Keratinocyte (primary cell): ENCODE measurements at regions not wholly inside any gene's neighbourhood (a gene's known extent, or its start where the extent isn't known, plus 50 kb on each side); places are given as distances from the start of the nearest gene placed in this dataset.

Source experiments
- CTCF ChIP-seq, 3 experiments: IDR thresholded peaks in 1 of 3; conservative IDR thresholded peaks in 1 of 3; optimal IDR thresholded peaks in 1 of 3; 2 replicates in 2 of 3; 3 replicates in 1 of 3; pipeline versions ENCODE3 to v1.5.1; 2011; ENCODE audit warnings: low read length in 3 of 3, mild to moderate bottlenecking in 3 of 3, moderate library complexity in 2 of 3, control low read depth in 1 of 3, inconsistent platforms in 1 of 3; ENCODE audit not compliant: insufficient read depth in 2 of 3; ENCODE audit errors: extremely low read depth in 1 of 3
- EZH2 ChIP-seq: IDR thresholded peaks from one replicate; pipeline ENCODE4 v1.6.1; 2012; ENCODE audit warnings: inconsistent platforms, mild to moderate bottlenecking, low read length, moderate library complexity

GRCh38 chr9:102135768-102136167 lies 397.3 kb upstream of the GRIN3A start:
- no peak for TF ChIP-seq EZH2
- no peak for TF ChIP-seq CTCF (optimal IDR thresholded peaks at IDR 0.05 in 1 of 3, IDR thresholded peaks at IDR 0.05 in 1 of 3, conservative IDR thresholded peaks at IDR 0.05 in 1 of 3; ENCODE audit: extremely low read depth in 1 of 3, insufficient read depth in 2 of 3, low read length in 3 of 3)
